SH-SY5Y (cell line): ENCODE measurements at regions not wholly inside any gene's neighbourhood (a gene's known extent, or its start where the extent isn't known, plus 50 kb on each side); places are given as distances from the start of the nearest gene placed in this dataset.

Experiments used
- GATA2 ChIP-seq: IDR thresholded peaks from 2 replicates; pipeline ENCODE4 v1.6.1; 2011; ENCODE audit warnings: mild to moderate bottlenecking, low read depth, low read length
- GATA3 ChIP-seq: IDR thresholded peaks from 2 replicates; pipeline ENCODE4 v1.6.1; 2011; ENCODE audit warnings: low read depth, mild to moderate bottlenecking, low read length, moderate library complexity

DNA sequence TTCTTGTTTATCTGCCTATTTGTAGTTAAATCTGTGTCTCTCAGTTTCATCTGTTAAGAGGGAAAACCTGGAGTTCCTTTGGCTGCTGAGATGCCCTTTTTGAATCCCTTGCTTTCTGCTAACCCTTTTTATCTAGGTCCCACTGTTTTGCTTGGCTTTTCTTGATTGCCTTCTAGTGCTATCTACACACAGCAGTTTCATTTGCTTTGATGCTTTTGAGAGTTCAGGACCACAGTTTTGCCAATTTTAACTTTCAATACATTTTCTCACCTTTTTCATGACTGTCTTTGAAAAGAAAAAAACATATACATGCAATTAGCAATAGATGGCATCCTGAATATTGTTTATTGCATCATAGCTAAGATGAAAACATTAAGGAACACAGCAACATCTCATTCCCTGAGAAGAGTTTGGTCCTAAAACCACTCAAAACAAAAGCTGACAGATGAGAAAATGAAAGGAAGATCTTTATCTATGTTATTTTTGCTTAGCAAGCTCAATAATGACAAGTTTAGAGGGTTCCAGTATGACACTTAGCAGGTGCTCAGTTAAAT, 241.4 kb upstream of the MEX3C start:
- TF ChIP-seq GATA2: no peak
- TF ChIP-seq GATA3: no peak

DNA sequence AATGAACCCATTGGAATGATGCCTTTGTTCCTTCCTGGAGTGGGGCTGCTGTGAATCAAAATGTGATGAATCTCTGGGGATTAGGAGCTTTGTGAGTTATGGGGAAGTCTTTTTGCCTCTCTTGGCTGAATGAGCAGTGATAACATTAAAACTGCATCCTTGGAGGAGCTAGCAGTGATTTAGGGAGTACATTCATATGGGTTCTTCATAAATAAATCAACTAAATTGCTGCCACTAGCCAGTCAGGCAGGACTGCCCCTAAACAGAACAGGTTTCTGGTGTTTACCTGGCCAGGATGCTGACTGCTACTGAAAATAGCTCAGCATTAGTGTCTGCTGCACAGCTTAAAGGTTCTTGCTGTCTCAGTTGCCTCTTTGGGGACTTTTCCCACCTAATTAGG, 244.5 kb upstream of the MEX3C start:
- TF ChIP-seq GATA2 (no peak), GATA3 (no peak)

DNA sequence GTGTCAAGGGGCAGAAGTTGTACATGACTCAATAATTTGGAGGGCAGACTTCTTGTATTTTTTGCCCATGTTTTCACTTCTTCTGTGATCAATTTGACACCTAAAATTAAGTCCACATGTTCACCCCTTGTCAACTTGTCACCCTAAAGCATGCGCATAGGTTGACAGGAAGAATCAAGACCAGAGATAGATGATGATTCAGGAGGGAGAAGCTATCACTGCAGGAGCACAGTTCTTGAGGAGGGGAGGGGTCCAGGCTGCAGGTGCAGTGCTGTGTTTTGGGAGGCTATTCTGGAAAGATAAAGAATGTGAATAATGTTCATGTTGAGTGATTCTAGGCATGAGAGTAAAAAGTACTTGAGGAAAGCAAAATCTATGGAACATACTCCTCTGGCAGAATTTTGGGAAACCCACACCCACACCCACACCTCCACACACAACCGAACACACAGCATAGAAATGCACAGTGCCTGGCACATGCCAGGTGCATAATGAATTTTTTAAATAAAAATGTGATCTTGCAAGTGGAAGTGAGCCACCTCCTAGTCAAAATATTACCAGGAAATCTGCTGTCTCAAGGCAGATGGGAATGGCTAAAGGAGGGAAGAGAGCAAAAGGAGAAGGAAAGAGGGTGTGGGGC, 249.2 kb upstream of the MEX3C start:
- TF ChIP-seq GATA3 (no peak), GATA2 (no peak)

DNA sequence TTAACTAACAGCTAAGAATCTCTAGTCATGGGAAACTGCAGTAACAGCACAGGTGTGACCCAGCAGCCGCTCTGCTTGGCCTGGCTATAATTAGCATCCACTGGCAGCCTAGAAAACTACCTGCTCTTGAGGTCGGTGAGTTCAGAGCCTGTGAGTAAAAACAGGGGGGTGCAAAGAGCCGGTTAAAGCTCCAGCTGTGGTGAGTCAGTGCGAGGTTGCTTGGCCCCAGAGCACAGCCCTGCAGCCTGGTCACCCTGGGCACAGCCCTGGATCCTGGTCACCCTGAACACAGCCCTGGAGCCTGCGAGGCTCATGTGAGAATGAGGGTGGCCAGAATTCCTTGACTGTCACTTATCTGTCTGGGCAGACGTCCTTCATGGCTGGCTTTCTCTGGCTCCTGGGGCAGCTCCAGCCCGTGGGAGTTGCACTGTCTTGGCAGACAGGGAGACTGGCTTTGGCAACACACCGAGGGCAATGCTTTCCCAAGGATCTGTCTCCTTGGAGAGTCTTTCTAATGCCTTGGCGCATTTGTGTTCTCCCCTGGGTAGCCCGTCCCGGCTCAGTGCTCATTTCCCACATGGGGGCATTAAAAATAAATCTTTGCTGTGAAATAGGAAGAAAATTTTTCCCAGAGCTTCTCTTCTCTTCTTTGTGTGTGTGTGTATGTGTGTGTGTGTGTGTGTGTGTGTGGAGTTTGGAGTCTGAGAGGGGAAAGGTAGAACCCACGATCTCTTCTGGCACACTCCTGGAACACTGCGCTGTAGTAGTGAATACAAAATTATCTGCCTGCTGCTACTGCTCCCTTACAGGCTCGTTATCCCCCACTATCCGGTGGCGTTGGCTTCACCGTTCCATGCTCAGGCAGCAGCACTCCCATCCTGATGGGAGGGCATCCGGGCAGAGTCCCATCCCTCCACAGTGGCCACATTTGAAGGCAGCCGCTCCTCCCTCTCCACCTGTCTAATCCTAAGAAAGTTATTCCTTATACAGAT, 250.2 kb upstream of the MEX3C start:
- TF ChIP-seq GATA2 (no peak), GATA3 (no peak)

GRCh38 chr18:51448949-51449348, 251.5 kb upstream of the MEX3C start:
- TF ChIP-seq GATA3: no peak
- TF ChIP-seq GATA2: no peak

GRCh38 chr18:51453594-51453993, 256.1 kb upstream of the MEX3C start:
- no peak for TF ChIP-seq GATA2

GRCh38 chr18:51458861-51459260, 261.4 kb upstream of the MEX3C start:
- TF ChIP-seq GATA3 (no peak), GATA2 (no peak)

- TF ChIP-seq GATA2 (no peak), GATA3 (no peak)
Measured at GRCh38 chr18:51461956-51462355, 264.5 kb upstream of the MEX3C start.

DNA sequence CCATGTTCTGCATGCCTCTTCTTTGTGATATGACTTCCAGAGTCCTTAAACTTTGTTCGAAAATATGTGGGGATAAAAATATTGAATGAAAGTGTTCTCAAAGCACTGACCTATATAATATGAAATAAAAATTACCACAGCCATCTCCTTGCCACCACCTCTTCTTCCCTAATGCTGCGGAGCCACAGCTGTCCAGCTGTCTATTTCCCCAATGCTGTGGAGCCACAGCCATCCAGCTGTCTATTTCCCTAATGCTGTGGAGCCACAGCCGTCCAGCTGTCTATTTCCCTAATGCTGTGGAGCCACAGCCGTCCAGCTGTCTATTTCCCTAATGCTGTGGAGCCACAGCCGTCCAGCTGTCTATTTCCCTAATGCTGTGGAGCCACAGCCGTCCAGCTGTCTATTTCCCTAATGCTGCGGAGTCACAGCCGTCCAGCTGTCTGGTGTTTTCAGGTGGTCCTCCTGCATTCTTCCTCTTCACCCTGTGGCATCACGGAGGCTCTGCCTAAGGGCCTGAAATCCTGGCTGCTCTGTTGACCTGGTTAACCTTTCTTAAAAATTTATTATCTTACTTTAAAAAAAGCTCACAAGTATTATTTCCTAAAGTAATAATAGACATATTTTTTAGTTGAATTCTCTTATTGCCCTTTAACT, 266.1 kb upstream of the MEX3C start:
- TF ChIP-seq GATA3: no peak

DNA sequence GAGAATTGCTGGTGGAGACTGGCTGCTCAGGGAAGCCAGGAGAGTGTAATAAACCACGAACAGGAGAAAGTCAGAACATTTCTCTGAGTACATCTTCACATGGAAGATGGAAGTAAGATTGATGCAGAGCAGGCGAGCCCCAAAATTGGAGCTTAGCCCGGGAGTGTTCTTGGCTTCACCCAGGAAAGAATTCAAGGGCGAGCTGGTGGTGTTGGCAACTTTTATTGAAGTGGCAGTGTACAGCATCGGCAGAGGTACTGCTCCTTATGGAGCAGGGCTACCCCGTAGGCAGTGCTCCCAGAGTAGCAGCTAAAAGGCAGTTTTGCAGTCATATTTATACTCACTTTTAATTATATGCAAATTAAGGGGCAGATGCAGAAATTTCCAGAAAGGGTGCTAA, 281.4 kb upstream of the MEX3C start:
- no peak for TF ChIP-seq GATA2
- TF ChIP-seq GATA3: no peak

- TF ChIP-seq GATA3 (no peak), GATA2 (no peak)
Measured at GRCh38 chr18:51479736-51480135, 282.3 kb upstream of the MEX3C start.

- TF ChIP-seq GATA3: no peak
- no peak for TF ChIP-seq GATA2
Measured at GRCh38 chr18:51480407-51481261, 283.2 kb upstream of the MEX3C start.

- no peak for TF ChIP-seq GATA3
- TF ChIP-seq GATA2: no peak
Measured at GRCh38 chr18:51486735-51487366, 289.4 kb upstream of the MEX3C start.

DNA sequence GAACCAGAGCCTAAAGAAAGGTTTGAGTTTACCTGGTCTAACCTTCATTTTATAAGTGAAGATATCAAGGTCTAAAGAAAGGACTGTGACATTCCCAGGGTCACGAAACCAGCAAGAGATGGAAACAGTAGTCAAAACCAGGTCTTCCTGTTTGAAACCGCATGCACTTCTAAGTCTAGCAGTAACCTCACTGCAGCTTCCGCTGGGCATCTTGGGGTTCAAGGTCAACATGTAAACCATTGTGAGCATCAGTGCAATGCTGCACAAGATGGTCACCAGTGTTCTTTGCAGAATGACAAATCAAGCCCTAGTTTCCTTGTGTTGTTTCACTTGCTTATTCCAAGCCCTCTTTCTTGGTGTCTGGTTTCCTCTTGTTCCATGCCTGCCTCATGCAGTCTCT, 292.9 kb upstream of the MEX3C start:
- TF ChIP-seq GATA2 (no peak), GATA3 (no peak)
